Occipital lobe (tissue), 1 donor: ENCODE measurements at regions not wholly inside any gene's neighbourhood (a gene's known extent, or its start where the extent isn't known, plus 50 kb on each side); places are given as distances from the start of the nearest gene placed in this dataset.

Experiments
- DNase-seq: peaks from one replicate; lab custom pipeline; 2025; lab: John Stamatoyannopoulos, UW

GRCh38 chr5:125823572-125823971 is 599.6 kb upstream of the GRAMD2B start:
- no peak for DNase-seq

- DNase-seq, result no peak
Measured at GRCh38 chr5:125826214-125826613, 597.0 kb upstream of the GRAMD2B start.

- DNase-seq, result no peak
Measured at GRCh38 chr5:125829349-125829748, 593.9 kb upstream of the GRAMD2B start.

- DNase-seq, result no peak
Measured at GRCh38 chr5:125833398-125833797, 589.8 kb upstream of the GRAMD2B start.

GRCh38 chr5:125834438-125835115 is 588.6 kb upstream of the GRAMD2B start:
- no peak for DNase-seq

GRCh38 chr5:125835293-125836172 is 587.7 kb upstream of the GRAMD2B start:
- DNase-seq, result no peak

- DNase-seq, result no peak
Measured at GRCh38 chr5:125836256-125836655, 587.0 kb upstream of the GRAMD2B start.

- DNase-seq, result no peak
Measured at GRCh38 chr5:125837866-125838265, 585.3 kb upstream of the GRAMD2B start.

- DNase-seq, result no peak
Measured at GRCh38 chr5:125847561-125847960, 575.6 kb upstream of the GRAMD2B start.

GRCh38 chr5:125848751-125849150 is 574.5 kb upstream of the GRAMD2B start:
- no peak for DNase-seq

- no peak for DNase-seq
Measured at GRCh38 chr5:125856949-125857348, 566.3 kb upstream of the GRAMD2B start.

- DNase-seq, result no peak
Measured at GRCh38 chr5:125863579-125863978, 559.6 kb upstream of the GRAMD2B start.

GRCh38 chr5:125865166-125865815 is 557.9 kb upstream of the GRAMD2B start:
- DNase-seq, result no peak

- DNase-seq, result no peak
Measured at GRCh38 chr5:125868036-125868435, 555.2 kb upstream of the GRAMD2B start.

- no peak for DNase-seq
Measured at GRCh38 chr5:125870256-125870655, 553.0 kb upstream of the GRAMD2B start.

- no peak for DNase-seq
Measured at GRCh38 chr5:125874057-125874456, 549.2 kb upstream of the GRAMD2B start.

GRCh38 chr5:125874717-125875116 is 548.5 kb upstream of the GRAMD2B start:
- DNase-seq, result no peak

- DNase-seq, result no peak
Measured at GRCh38 chr5:125877248-125877647, 546.0 kb upstream of the GRAMD2B start.

GRCh38 chr5:125882061-125882460 is 541.1 kb upstream of the GRAMD2B start:
- no peak for DNase-seq

- no peak for DNase-seq
Measured at GRCh38 chr5:125883223-125883622, 540.0 kb upstream of the GRAMD2B start.

GRCh38 chr5:125888358-125888757 is 534.9 kb upstream of the GRAMD2B start:
- no peak for DNase-seq

GRCh38 chr5:125890511-125890931 is 532.7 kb upstream of the GRAMD2B start:
- DNase-seq, result no peak
